Neuronal stem cell (in vitro differentiated cells): ENCODE measurements at regions not wholly inside any gene's neighbourhood (a gene's known extent, or its start where the extent isn't known, plus 50 kb on each side); places are given as distances from the start of the nearest gene placed in this dataset.
"Not testable (repeated sequence)": the region's sequence is repeated elsewhere in the genome, so short reads cannot be mapped to it uniquely, and the experiment has no call there.

ENCODE experiments used
- DNase-seq: peaks from one replicate; pipeline ENCODE4 v3.0.0-alpha.2; 2013; ENCODE audit warnings: low spot score
- H2AFZ ChIP-seq: one replicate; pipeline ENCODE4 v1.6.1; 2013; ENCODE audit warnings: mild to moderate bottlenecking, low read length, inconsistent platforms
- H2AK5ac ChIP-seq: 2 replicates; pipeline ENCODE4 v1.6.1; 2013; ENCODE audit warnings: low read depth, mild to moderate bottlenecking, inconsistent platforms, low read length, moderate library complexity, mixed read lengths
- H2BK120ac ChIP-seq: 2 replicates; pipeline ENCODE4 v1.6.1; 2013; ENCODE audit warnings: low read depth, mild to moderate bottlenecking, inconsistent platforms, low read length, moderate library complexity, mixed read lengths
- H2BK12ac ChIP-seq: one replicate; pipeline ENCODE4 v1.6.1; 2013; ENCODE audit warnings: low read length, inconsistent platforms
- H2BK15ac ChIP-seq: 2 replicates; pipeline ENCODE4 v1.6.1; 2013; ENCODE audit warnings: mild to moderate bottlenecking, low read length, inconsistent platforms, mixed read lengths
- H2BK5ac ChIP-seq: one replicate; pipeline ENCODE4 v1.6.1; 2013; ENCODE audit warnings: inconsistent platforms, mild to moderate bottlenecking, low read length, moderate library complexity
- H3K14ac ChIP-seq: one replicate; pipeline ENCODE4 v1.6.1; 2013; ENCODE audit warnings: low read length, inconsistent platforms
- H3K18ac ChIP-seq: 2 replicates; pipeline ENCODE4 v1.6.1; 2013; ENCODE audit warnings: low read length, inconsistent platforms
- H3K23ac ChIP-seq: 2 replicates; pipeline ENCODE4 v1.6.1; 2013; ENCODE audit warnings: low read depth, mild to moderate bottlenecking, mixed read lengths, low read length, inconsistent platforms; ENCODE audit not compliant: poor library complexity
- H3K27ac ChIP-seq: replicated peaks from 3 replicates; pipeline ENCODE4 v1.5.1; 2013; ENCODE audit warnings: low read length, inconsistent platforms
- H3K27me3 ChIP-seq, 3 experiments: 2 replicates each; pipeline ENCODE4 v1.6.1; 2013; ENCODE audit warnings: low read length in 3 of 3, mild to moderate bottlenecking in 2 of 3, inconsistent platforms in 1 of 3, low read depth in 1 of 3, mixed read lengths in 1 of 3, moderate library complexity in 1 of 3; ENCODE audit not compliant: control insufficient read depth in 3 of 3, insufficient read depth in 3 of 3
- H3K36me3 ChIP-seq, 2 donors: replicated peaks in 1 of 2; 2 replicates each; pipeline ENCODE4 v1.6.1; 2013; ENCODE audit warnings: low read length in 2 of 2; ENCODE audit not compliant: control insufficient read depth in 2 of 2, insufficient read depth in 2 of 2
- H3K4ac ChIP-seq: 2 replicates; pipeline ENCODE4 v1.6.1; 2013; ENCODE audit warnings: inconsistent platforms, mild to moderate bottlenecking, low read length, moderate library complexity
- H3K4me1 ChIP-seq, 2 donors: 1 replicate in 1 of 2; 2 replicates in 1 of 2; pipeline ENCODE4 v1.6.1; 2013; ENCODE audit warnings: low read length in 2 of 2, low read depth in 1 of 2; ENCODE audit not compliant: control insufficient read depth in 2 of 2, insufficient read depth in 1 of 2
- H3K4me2 ChIP-seq: one replicate; pipeline ENCODE4 v1.6.1; 2013; ENCODE audit warnings: mild to moderate bottlenecking, low read length, inconsistent platforms; ENCODE audit not compliant: insufficient read depth, poor library complexity, severe bottlenecking
- H3K4me3 ChIP-seq, 2 donors: 2 replicates each; pipeline ENCODE4 v1.5.1; 2013; ENCODE audit warnings: low read length in 2 of 2, mild to moderate bottlenecking in 2 of 2, inconsistent platforms in 1 of 2, moderate library complexity in 1 of 2
- H3K79me1 ChIP-seq: one replicate; pipeline ENCODE4 v1.6.1; 2013; ENCODE audit warnings: low read depth, mild to moderate bottlenecking, inconsistent platforms, low read length, moderate library complexity
- H3K9ac ChIP-seq: one replicate; pipeline ENCODE4 v1.6.1; 2013; ENCODE audit warnings: mild to moderate bottlenecking, low read depth, low read length, inconsistent platforms; ENCODE audit not compliant: poor library complexity
- H3K9me3 ChIP-seq, 2 donors: replicated peaks in 1 of 2; 2 replicates each; pipeline versions ENCODE3 to v1.6.1; 2013; ENCODE audit warnings: low read length in 2 of 2, mild to moderate bottlenecking in 2 of 2, inconsistent platforms in 1 of 2, low read depth in 1 of 2, mixed read lengths in 1 of 2, moderate library complexity in 1 of 2; ENCODE audit not compliant: control insufficient read depth in 2 of 2, insufficient read depth in 1 of 2
- H4K8ac ChIP-seq: one replicate; pipeline ENCODE4 v1.6.1; 2013; ENCODE audit warnings: low read depth, mild to moderate bottlenecking, inconsistent platforms, low read length, moderate library complexity
- H4K91ac ChIP-seq: one replicate; pipeline ENCODE4 v1.6.1; 2013; ENCODE audit warnings: low read length, low read depth, mild to moderate bottlenecking, inconsistent platforms; ENCODE audit not compliant: poor library complexity
- WGBS, 2 donors: extraction: QIAGEN DNeasy Blood & Tissue Kit; methylation state at CpG; one replicate each; pipeline ENCODE4 v1.1.7; 2013; ENCODE audit warnings: missing lambda C conversion rate in 2 of 2, mixed read lengths in 1 of 2; ENCODE audit not compliant: insufficient read length in 2 of 2, insufficient replicate concordance in 1 of 2; ENCODE audit errors: extremely low coverage in 2 of 2; 5-methylcytosine and 5-hydroxymethylcytosine counted together

GRCh38 chr14:85016496-85016895 is 513.4 kb upstream of the FLRT2 start:
- no peak overlapping the region for H2BK15ac ChIP-seq
- H3K18ac ChIP-seq, result no peak overlapping the region
- no peak overlapping the region for H2AFZ ChIP-seq
- no peaks in the 10 kb centered on the region for H3K79me1 ChIP-seq
- no peak overlapping the region for H3K4me3 ChIP-seq
- DNase-seq, result no peak
- no peaks in the 10 kb centered on the region for H3K36me3 ChIP-seq
- H2AK5ac ChIP-seq, result no peak overlapping the region
- no peak overlapping the region for H3K14ac ChIP-seq
- H3K9me3 ChIP-seq, result no peaks in the 10 kb centered on the region
- H3K23ac ChIP-seq, result no peak overlapping the region
- no peak overlapping the region for H2BK12ac ChIP-seq
- H3K4me2 ChIP-seq, result no peak overlapping the region
- no peak overlapping the region for H2BK120ac ChIP-seq
- no CpG with 5 or more reads among the region's 1 CpG for WGBS, 2 donors
- H4K8ac ChIP-seq, result no peak overlapping the region
- H3K4me1 ChIP-seq, result no peaks in the 10 kb centered on the region
- H3K9ac ChIP-seq, result no peak overlapping the region
- no peaks in the 10 kb centered on the region for H3K27me3 ChIP-seq
- H2BK5ac ChIP-seq, result no peak overlapping the region
- H4K91ac ChIP-seq, result no peak overlapping the region
- no peak overlapping the region for H3K27ac ChIP-seq
- no peak overlapping the region for H3K4ac ChIP-seq

DNA sequence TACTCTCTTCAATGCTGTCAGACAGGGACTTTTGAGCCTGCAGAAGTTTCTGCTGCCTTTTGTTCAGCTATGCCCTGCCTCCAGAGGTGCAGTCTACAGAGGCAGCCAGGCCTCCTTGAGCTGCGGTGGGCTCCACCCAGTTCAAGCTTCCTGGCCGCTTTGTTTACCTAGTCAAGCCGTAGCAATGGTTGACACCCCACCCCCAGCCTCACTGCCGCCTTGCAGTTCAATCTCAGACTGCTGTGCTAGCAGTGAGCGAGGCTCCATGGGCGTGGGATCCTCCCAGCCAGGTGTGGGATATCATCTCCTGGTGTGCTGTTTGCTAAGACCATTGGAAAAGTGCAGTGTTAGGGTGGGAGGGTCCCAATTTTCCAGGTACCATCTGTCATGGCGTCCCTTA is 506.1 kb upstream of the FLRT2 start:
- not testable (repeated sequence) for H3K27me3 ChIP-seq, H2AFZ ChIP-seq, DNase-seq, H3K4me1 ChIP-seq, H2BK5ac ChIP-seq, H3K23ac ChIP-seq, H2BK120ac ChIP-seq, H2BK12ac ChIP-seq, H2AK5ac ChIP-seq, H3K18ac ChIP-seq, H3K4me2 ChIP-seq, H3K27ac ChIP-seq, H3K79me1 ChIP-seq, H3K9me3 ChIP-seq, H3K14ac ChIP-seq, H4K91ac ChIP-seq, H2BK15ac ChIP-seq, H3K9ac ChIP-seq, H3K4me3 ChIP-seq, H3K4ac ChIP-seq, H3K36me3 ChIP-seq, H4K8ac ChIP-seq
- WGBS, 2 donors, result no CpG with 5 or more reads among the region's 7 CpGs

GRCh38 chr14:85024931-85025330 is 505.0 kb upstream of the FLRT2 start:
- DNase-seq, result no peak

DNA sequence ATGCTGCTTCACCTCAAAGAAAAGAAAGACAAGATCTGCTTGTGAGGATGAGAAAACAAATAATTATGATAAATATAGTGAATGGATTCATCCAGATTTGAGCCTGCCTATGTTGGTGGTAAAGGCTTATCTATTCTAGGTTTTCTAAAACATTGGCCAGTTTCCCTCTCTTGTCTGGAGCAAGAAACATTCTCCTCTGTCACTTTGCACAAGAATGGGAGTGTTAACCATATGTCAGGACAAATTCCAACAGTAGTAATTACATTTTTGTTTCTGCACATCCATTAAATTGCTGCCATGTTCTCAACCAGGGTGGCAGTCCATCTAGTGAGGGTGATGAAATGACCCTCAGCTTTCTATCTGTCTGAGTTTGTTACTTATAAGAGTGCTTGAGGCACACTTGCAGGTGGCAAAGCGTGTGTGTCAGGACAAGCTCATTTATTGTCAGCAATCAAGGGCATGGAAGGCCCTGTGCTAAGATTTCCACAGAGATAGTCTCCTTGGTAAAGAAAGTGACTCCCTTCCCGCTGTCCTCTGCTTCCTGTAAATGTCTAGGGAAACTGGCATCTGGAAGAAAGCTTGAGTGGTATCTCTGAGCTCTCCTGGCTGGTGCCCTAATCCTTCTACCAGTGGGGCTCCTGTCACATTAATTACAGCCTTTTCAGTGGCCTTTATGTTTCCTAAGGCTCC is 502.1 kb upstream of the FLRT2 start:
- no peaks in the 10 kb centered on the region for H3K27me3 ChIP-seq
- no peak overlapping the region for H3K4me3 ChIP-seq
- H3K79me1 ChIP-seq, result no peaks in the 10 kb centered on the region
- WGBS, 2 donors, result no CpG with 5 or more reads among the region's 2 CpGs
- H4K91ac ChIP-seq, result no peak overlapping the region
- no peak overlapping the region for H3K9ac ChIP-seq
- H2AK5ac ChIP-seq, result no peak overlapping the region
- H3K4ac ChIP-seq, result no peak overlapping the region
- H2BK120ac ChIP-seq, result no peak overlapping the region
- no peak overlapping the region for H2AFZ ChIP-seq
- no peak overlapping the region for H3K4me2 ChIP-seq
- H3K18ac ChIP-seq, result no peak overlapping the region
- DNase-seq, result no peak
- H2BK12ac ChIP-seq, result no peak overlapping the region
- no peaks in the 10 kb centered on the region for H3K36me3 ChIP-seq
- no peak overlapping the region for H2BK5ac ChIP-seq
- no peak overlapping the region for H2BK15ac ChIP-seq
- H4K8ac ChIP-seq, result no peak overlapping the region
- no peak overlapping the region for H3K23ac ChIP-seq
- H3K27ac ChIP-seq, result no peak overlapping the region
- H3K4me1 ChIP-seq, result peaks cover 0 to 2% of the 10 kb centered on the region in 2 donors
- no peak overlapping the region for H3K14ac ChIP-seq
- no peaks in the 10 kb centered on the region for H3K9me3 ChIP-seq

More at GRCh38 chr14:85024931-85025330, 505.0 kb upstream of the FLRT2 start:
- H3K4ac ChIP-seq, result no peak overlapping the region
- H2BK5ac ChIP-seq, result no peak overlapping the region
- no peak overlapping the region for H4K91ac ChIP-seq
- no peaks in the 10 kb centered on the region for H3K9me3 ChIP-seq
- no peak overlapping the region for H3K18ac ChIP-seq
- H2AFZ ChIP-seq, result no peak overlapping the region
- no peak overlapping the region for H3K4me2 ChIP-seq
- no CpG with 5 or more reads among the region's 2 CpGs for WGBS, 2 donors
- H3K79me1 ChIP-seq, result no peaks in the 10 kb centered on the region
- no peak overlapping the region for H3K9ac ChIP-seq
- no peak overlapping the region for H2BK12ac ChIP-seq
- no peak overlapping the region for H3K23ac ChIP-seq
- no peak overlapping the region for H3K4me3 ChIP-seq
- H2BK15ac ChIP-seq, result no peak overlapping the region
- H2AK5ac ChIP-seq, result no peak overlapping the region
- peaks cover 0 to 2% of the 10 kb centered on the region in 2 donors for H3K4me1 ChIP-seq
- no peak overlapping the region for H4K8ac ChIP-seq
- no peak overlapping the region for H3K27ac ChIP-seq
- no peak overlapping the region for H3K14ac ChIP-seq
- no peaks in the 10 kb centered on the region for H3K36me3 ChIP-seq
- H3K27me3 ChIP-seq, result no peaks in the 10 kb centered on the region
- no peak overlapping the region for H2BK120ac ChIP-seq
